ENCODE measurements at regions not wholly inside any gene's neighbourhood (a gene's known extent, or its start where the extent isn't known, plus 50 kb on each side); places are given as distances from the start of the nearest gene placed in this dataset.

- DNase-seq, result no peak
Observed at GRCh38 chr4:46594661-46595060, 204.7 kb upstream of the GABRA2 start.

- no peak for DNase-seq
Observed at GRCh38 chr4:46586566-46586965, 196.6 kb upstream of the GABRA2 start.

GRCh38 chr4:46581677-46582076 is 191.7 kb upstream of the GABRA2 start:
- no peak for DNase-seq

GRCh38 chr4:46554760-46555465 is 165.0 kb upstream of the GABRA2 start:
- DNase-seq, result no peak

- DNase-seq, result no peak
Observed at GRCh38 chr4:46550471-46550870, 160.5 kb upstream of the GABRA2 start.

GRCh38 chr4:46549125-46549524 is 159.2 kb upstream of the GABRA2 start:
- no peak for DNase-seq

- no peak for DNase-seq
Observed at GRCh38 chr4:46524751-46525150, 134.8 kb upstream of the GABRA2 start.

- no peak for DNase-seq
Observed at GRCh38 chr4:46520361-46520760, 130.4 kb upstream of the GABRA2 start.

- no peak for DNase-seq
Observed at GRCh38 chr4:46515940-46516339, 126.0 kb upstream of the GABRA2 start.

- no peak for DNase-seq
Observed at GRCh38 chr4:46508216-46508615, 118.3 kb upstream of the GABRA2 start.

GRCh38 chr4:46506876-46507275 is 116.9 kb upstream of the GABRA2 start:
- no peak for DNase-seq

- DNase-seq, result no peak
Observed at GRCh38 chr4:46505131-46505530, 115.2 kb upstream of the GABRA2 start.

GRCh38 chr4:46503739-46504138 is 113.8 kb upstream of the GABRA2 start:
- no peak for DNase-seq

- DNase-seq, result no peak
Observed at GRCh38 chr4:46492394-46492793, 102.5 kb upstream of the GABRA2 start.

GRCh38 chr4:46491455-46491854 is 101.5 kb upstream of the GABRA2 start:
- DNase-seq, result no peak

- no peak for DNase-seq
Observed at GRCh38 chr4:46484881-46485280, 95.0 kb upstream of the GABRA2 start.

- no peak for DNase-seq
Observed at GRCh38 chr4:46462733-46463132, 72.8 kb upstream of the GABRA2 start.

- DNase-seq, result no peak
Observed at GRCh38 chr4:46459308-46459707, 69.4 kb upstream of the GABRA2 start.

GRCh38 chr4:46450556-46450955 is 60.6 kb upstream of the GABRA2 start:
- DNase-seq, result peak; percentile 1

- no peak for DNase-seq
Observed at GRCh38 chr4:46445710-46446314, 55.9 kb upstream of the GABRA2 start.

- DNase-seq, result no peak
Observed at GRCh38 chr4:46444318-46445000, 54.5 kb upstream of the GABRA2 start.

- DNase-seq, result no peak
Observed at GRCh38 chr4:46442963-46443362, 53.0 kb upstream of the GABRA2 start.

- DNase-seq, result no peak
Observed at GRCh38 chr4:46441136-46441859, 51.4 kb upstream of the GABRA2 start.
